ENCODE measurements at regions not wholly inside any gene's neighbourhood (a gene's known extent, or its start where the extent isn't known, plus 50 kb on each side); places are given as distances from the start of the nearest gene placed in this dataset.

DNA sequence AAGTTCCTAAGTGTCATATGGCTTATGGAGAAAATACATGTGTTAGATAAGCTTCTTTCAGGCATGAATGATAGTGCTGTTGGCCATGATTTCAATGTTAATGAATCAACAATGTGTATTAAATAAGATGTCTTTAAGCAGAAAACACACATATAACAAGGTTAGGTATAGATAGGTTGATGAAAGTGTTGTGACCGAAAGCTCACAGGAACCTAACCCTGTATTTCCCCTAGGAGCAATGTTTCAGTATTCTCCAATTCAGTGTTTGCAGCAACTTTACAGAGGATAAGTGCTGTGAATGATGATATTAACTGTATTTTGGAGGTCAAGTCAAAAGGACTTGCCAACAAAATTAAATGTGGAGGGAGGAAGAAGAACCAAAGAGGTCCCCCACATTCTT, 82.8 kb upstream of the PRDM11 start:
- DNase-seq (ENCODE audit: low read depth): no peak

DNA sequence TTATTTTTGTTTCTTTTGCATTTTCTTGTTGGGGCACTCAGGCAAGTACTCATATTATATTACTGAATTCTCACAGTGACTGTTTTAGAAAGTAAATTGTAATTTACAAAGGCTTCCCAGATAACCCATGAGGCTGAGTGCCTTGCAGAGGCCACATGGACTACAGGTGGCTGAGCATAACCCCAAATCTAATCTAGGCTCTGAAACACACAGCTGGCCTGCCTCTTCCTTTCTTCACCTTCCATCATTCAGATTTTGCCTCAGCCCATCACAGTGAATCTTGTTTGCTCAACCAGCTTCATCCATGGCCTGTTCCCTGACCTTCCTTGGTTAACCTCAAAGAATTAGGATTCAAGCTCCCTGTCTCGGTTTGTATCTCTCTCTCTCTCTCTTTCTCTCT, 78.5 kb upstream of the PRDM11 start:
- DNase-seq (ENCODE audit: low read depth): no peak

DNA sequence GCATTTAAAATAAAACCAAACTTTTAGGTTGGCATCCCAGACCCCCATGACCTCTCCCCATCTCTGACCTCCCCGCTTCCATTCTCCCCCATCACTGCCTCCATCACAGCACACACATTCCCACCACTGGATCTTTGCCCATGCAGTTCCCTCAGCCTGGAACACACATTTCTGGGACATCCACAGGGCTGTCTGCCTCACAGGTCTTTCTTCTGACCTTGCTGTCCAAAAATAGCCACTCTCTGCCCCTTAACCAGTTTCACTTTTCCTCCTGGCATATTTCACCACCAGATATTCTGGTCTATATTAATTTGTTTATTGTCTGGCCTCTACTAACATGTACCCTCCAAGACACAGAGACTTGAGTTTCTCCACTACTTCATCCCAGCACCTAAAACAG, 75.2 kb upstream of the PRDM11 start:
- no peak for DNase-seq (ENCODE audit: low read depth)

DNA sequence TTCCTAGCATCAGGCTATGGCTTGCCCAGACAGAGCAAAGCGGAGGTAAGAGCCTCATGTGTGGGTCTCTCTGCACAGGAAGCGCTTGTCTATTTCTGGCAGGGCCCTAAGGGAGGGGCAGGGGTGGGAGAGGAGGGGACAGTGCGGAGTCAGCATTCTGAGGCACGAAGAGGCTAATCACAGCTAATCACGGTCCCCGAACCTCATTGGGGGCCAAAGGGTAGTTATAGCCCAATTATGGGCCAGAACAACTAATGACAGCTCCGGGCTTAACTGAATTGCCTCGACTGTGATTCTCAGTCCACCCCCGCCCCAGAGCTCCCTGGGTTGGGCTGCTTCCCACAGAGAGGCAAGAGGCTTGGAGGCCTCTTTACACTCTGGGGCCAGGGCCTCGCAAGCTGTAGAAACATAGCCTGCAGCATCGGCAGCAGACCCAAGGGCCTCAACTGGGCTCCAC, 72.7 kb upstream of the PRDM11 start:
- DNase-seq (ENCODE audit: low read depth): no peak

DNA sequence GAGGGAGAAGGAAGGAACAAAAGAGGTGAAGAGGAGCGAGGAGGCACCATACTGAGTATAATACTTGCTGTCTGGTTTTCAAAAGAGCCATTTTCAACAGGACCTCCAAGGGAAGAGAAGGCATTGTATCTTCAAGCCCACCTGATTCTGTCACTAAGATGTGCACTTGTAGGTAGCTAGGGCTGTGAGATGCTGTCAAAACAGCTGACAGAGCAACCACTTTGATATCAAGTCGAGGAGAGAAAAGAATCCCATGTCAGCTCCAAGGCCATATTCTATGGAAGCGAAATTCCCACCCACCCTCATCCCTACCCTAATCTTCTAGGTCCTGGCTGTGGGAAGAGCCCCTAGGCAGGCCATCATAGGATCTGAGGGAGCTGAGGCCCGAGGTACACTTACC, 70.9 kb upstream of the PRDM11 start:
- no peak for DNase-seq (ENCODE audit: low read depth)

DNA sequence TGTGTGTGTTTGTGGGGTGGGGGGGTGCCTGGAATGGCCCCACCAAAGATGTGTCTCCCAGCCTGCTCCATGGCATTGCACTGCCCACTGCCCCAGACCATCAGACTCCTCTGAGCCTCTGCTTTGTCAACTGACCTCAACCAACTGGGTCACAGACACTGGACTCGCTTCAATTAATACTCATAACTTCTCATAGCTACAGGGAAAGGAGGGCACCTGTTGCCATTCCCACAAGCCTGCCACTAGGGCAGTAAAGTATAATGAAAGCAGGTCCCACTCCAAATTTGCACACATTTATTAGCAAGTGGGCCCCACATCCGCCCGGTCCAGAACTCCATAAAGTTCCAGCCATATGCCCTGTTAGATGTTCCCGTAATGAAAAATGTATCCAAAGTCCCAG, 70.5 kb upstream of the PRDM11 start:
- no peak for DNase-seq (ENCODE audit: low read depth)

DNA sequence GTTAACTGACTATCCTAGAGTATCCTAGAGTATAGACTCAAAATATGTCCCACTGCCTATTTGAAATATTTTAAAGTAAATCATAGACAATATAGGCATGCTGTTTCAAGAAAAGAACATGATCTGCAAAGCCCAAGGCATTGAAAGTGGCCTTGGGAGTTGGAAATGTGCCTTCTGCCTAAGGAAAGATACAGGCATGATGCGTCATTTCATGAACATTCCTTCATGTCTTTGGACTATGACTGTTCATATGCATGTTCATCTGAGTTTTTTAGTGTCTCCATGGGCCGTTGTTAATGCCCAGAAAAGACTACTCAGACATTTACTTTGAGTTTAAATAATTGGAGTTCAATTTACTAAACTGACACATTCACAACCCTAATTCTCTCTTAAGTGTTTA, 69.7 kb upstream of the PRDM11 start:
- no peak for DNase-seq (ENCODE audit: low read depth)

DNA sequence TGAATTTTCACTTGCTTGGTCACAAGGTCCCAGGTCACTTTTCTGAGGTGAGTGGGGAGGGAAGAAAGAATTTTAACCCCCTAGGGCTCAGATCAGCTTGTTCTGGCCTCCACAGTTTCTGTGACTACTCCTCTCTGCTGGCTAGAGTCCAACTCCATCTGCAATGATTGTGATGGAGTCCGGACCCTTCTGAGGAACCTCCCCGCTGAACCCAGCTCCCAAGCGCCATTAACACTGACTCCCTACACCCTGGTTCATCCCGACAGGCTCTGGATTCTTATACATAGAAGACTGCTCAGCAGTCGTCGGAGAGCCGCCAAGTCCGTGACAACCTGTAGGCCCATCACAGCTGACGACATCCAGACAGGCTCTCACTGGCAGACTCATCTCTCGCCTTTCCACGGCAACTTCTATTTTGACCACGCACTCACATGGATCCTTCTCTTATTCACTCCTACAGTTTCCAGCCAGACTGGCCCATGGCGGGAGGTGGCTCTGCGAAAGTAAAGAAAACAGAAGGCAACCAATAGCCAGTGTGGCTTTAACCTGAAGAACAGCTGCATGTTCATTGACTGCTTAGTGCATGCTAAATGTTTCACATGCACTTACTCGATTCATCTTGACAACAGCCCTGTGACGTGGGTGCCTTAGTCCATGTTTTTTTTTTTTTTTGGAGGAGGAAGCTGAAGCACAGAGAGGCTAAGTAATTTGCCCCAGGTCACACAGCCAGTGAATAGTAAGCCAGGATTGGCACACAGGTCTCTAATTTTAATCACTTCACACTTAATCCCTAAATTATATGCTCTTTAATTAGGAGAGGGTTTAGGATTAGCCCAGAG, 68.0 kb upstream of the PRDM11 start:
- DNase-seq (ENCODE audit: low read depth): no peak

DNA sequence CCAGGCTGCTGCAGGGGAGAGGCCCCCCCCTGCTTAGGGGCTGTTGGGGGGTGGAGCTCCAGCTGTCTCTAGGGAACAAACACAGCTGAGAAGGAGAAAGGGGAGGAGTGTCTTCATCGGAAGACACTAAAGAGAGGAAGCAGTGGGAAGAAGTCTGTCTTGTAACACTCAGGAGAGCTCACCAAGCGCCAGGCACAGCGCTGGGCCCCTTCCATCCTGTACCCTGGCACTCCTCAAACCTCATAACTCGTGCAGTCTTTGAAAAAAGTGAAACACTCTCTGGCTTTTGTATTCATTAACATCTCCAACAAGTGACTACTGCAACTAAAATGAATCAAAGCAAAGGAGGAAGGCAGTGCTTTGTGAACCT, 67.4 kb upstream of the PRDM11 start:
- DNase-seq (ENCODE audit: low read depth): no peak

DNA sequence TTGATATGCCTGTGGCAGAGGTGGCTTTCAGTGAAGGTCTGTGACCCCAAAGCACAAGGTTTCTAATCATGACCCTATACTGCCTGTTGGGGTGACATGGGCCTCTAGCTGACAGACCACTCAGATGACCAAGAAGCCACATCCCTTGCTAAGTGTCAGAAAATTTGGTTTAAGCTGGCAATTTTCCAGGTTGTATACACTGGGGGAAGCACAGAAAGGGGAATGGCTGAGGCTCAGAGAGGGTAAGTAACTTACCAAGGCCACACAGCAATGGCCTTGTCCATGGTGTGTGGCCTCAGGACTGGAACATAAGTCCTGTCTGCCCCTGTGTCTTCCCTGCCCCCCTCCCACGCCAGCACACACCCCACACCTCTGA, 66.9 kb upstream of the PRDM11 start:
- DNase-seq (ENCODE audit: low read depth): no peak

DNA sequence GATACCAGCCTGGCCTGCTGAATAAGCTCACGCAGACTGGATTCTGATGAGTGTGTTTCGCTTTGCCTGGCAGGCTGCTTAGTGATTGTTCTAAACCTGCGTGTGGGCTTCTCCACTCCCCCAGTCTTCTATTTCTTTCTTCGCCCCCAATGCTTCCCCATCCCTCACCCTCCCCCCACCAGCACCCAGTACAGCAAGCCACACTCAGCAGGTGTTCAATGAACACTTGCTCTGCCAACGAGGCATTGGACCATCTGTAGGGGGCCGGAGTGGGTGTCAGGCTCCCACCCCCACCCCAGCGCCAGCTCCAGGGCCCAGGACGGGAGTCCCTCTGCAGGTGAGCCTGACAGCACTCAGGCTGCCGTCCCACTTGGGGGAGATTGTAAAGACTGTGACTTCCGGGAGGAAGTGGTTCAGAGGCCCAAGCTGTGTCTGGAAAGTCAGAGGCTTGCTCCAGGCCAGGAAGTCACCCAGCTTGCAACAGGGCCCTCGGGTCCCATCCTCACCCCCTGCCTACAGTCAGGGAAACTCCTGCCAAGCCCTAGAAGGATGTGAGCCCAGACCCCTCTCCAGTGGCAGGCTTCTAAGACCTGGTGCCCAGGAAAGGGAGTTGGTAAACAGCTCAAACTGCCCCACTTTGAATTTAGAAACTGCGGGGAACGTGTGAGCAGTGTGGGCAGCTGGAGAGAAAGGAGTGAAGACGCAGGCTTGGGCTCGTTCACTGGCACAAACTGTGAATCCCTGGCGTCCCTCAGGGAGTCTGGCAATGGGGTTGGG, 66.3 kb upstream of the PRDM11 start:
- DNase-seq (ENCODE audit: low read depth): peak; percentile 32

DNA sequence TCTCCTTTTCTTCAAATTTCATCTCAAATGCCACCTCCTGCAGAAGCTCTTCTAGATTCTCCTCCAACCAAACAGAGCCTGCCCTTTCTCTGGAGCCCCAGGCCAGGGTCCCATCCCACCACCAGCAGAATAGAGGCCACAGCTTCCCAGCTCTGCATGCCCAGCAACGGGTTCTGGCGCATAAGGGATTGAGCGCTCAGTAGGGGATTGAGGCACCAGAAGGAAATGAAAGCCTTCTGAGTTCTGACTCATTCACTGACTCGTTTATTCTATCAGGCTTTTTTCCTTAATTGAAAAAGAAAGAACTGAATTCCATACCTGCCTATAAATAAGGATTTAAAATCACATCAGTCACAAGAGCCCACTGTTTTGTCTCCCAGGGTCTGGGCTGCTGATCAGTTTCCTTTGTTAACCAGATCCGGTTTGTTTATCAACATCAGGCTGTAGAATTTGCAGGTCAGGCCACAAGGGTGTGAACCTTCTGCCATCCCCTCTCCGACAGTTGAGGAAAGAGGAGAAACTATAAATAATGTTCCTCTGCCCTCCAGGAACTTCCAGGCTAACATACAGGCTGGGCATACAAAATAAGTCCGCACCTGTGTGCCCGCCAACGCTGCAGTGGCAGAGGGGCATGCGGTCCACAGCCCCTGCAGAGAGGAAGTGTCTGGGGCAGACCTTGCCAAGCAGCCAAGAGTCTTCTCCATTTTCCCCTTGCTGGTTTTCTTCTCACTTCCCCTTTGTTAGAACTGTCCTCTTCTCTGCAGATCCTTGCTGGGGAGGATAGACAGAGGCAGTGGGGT, 63.5 kb upstream of the PRDM11 start:
- no peak for DNase-seq (ENCODE audit: low read depth)

DNA sequence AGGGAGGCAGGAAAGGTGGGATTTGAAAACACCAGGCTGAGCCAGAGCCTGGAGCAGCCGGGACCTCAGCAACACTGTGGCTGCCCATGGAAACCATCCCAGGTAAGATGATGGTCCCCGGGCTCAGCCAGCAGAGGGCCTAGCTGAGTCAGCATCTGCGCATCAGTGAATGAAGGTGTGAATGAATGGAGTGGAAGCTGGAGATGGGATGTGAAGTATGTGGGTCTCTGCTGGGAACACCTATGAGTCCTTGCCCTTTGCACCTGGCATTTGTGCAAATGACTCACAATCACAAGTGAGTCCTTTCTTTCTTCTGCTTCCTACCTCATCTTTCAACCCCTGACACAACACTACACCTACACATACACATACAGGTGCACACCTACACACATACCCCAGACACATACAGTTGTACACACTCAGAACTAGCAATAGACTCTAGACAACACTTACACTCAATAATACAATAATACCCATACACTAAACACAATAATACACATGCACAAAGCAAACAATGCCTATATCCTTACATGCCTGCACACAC, 62.8 kb upstream of the PRDM11 start:
- no peak for DNase-seq (ENCODE audit: low read depth)

DNA sequence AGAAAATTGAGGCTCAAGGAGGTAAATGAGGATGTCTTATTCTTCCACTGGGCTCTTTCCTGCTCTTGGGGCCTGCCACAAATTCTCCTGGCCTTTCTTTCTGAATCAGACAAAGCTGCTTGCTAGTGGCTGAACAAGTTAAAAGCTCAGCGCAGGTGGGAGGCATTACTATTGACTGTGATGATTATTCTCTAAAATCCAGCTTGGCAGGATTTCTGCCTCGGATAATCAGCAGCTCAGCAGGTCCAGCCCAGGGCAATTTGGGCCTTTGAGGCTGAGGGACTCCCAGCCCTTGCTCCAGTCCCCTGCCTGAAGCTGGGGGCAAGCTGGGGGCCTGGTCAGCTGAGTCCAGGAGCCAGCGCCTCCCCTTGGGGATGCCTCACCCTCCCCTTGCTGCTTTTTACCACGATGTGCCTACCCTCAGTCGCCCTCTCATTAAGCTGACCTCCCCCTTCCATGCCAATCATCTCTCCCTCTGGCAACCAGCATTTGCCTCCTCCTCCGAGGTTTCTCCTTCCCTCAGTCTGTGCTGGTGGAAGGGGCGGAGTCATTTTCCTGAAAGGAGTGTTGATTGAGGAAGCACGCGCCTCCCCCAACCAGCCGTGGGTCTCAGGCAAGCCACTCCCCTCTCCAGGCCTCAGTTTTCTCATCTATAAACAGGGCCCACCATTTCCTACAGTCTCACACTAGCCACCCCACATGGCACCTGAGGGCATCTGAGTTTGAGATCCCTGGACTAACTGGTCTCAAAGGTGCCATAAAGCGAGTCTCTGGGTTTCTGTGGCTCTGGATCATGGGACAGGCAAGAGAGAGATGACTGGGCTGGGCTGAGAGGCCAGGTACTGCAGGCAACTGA, 60.6 kb upstream of the PRDM11 start:
- DNase-seq (ENCODE audit: low read depth): no peak

DNA sequence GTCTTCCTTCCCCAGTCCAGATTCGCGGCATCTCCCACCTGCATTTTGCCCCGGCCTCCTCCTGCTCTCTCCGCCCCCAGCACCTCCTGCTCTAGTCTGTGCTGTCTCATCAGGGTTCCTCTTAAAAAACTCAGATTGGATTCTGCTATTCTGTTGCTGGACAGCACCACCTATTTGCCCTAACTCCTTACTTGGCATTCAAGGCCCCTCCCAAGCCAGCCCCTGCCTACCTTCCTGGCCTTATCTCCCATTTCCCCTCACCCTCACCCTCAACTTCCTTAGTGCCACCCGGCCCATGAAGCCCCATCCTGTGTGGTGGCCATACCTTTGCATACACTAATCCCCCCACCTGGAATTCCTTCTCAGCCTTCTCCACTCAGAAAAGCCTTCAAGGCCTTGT, 59.9 kb upstream of the PRDM11 start:
- DNase-seq (ENCODE audit: low read depth): no peak

DNA sequence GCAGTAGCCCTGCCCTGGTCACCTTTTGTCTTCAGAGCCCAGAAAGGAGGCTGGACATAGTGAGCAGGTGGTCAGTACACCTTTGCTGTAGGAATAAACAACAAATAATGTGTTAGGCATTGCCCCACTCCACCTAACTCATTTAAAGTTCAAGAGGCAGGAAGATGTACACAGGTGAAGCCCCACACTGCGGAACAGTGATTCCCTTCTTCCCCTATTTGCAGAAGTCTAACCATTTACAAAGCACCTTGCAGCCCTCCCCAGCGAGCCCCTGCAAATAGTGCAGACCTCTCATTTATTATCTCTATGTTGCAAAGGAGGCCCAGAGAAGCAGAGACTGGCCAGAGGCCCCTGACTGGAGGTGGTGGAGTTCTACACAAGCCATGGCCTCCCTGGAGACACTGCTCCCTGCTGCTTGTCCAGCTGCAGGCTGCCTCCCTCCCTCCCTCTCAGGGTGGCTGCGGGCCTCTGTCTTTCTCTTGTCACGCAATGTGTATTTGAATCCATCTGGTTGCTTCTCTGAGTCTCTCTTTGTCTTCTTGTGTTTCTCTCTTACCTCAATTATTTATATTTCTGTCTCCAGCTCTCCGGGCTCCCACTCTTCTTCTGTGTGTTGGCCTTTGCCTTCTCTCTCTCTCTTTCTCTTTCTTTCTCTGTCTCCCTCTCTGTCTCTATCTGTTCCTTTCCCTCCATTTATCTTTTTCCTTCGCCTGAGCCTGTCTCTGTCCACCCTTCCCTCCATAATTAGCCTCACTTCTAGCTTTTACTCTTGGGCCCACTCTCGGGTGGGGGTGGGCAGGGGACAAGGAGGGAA, 59.1 kb upstream of the PRDM11 start:
- DNase-seq (ENCODE audit: low read depth): no peak

DNA sequence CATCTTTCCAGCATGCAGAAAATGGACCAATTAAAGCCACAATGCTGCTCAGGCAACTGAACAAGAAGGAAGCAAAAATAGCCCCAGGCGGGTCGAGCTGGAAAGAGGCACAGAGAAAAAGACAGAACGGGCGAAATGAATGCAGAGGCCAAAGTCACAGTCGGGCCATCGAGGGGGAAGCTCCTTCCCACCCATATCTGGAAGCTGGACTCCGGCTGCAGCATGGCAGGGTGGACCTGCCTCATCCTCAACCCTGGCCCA, 58.6 kb upstream of the PRDM11 start:
- DNase-seq (ENCODE audit: low read depth): no peak

DNA sequence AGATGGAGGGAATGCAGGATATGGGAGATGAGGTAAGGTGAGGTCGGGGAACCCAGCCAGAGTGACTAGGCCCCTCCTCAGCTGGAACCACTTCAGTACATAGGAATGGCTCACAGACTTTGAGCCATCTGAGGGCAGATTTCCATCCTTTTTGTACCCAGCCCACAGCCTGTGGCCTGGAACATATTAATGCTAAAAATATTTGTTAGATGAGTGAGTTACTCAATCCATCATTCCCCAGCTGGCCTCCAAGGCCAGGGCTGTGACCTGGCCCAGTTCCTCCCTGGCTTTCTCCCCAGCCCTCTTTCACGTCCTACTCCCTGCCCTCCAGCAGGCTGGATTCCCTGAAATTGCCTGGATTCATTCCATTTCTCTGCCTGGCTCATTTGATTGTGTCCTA, 57.2 kb upstream of the PRDM11 start:
- DNase-seq (ENCODE audit: low read depth): no peak

DNA sequence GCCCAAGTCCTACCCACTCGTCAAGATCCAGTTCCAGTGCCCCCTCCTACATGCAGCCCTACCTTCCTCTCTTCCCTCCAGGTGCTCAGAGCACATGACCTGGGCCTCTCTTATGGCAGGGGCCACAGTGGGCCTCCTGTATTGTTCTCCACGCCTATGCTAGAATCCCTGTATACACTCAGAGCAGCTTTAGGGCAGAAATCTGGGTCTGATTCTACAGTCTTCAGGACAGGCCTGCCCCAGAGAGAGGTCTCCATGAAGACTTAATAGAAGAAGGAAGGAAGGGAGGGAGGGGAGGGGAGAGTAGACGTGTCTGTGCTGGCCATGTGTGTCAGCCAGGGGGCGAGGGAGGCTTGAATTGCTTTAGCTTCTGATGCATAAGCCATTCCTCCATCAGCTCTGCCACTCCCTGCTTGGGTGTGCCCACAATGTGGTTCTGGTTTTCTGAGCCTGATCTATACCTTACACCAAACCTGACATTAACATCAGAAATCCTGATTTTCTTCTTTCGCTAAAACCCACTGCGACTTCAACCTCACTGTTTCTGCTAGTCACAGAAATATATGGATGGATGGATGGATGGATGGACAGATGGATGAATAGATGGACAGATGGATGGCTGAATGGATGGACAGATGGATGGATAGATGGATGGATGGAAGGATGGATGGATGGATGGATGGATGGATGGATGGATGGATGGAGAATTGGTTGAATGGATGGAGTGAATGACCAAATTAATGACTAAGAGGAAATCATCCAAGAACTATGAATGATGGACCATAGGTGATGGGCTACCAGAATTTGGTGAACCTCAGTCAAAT, 56.6 kb upstream of the PRDM11 start:
- no peak for DNase-seq (ENCODE audit: low read depth)

DNA sequence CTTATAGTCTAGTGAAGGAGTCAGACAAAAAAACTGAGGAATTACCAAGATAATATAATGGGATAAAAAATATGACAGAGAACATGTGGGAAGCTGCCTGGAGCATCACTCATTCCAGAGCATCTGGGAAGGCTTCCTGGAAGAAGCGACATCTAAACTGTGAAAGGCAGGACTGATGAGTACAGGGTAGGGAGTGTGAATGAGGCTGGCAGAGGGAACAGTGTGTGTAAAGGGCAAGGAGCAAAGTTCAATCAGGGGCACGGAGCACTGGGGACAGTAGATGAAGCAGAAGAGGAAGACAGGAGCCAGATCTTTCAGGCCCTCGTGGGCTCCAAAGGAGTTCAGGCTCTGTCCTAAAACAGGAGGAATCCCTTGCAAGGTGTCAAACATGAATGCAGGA, 55.8 kb upstream of the PRDM11 start:
- no peak for DNase-seq (ENCODE audit: low read depth)

Measured in stimulated activated CD8-positive, alpha-beta memory T cell treated with anti-CD3 and anti-CD28 coated beads, Interleukin-12 subunit alpha, Interleukin-12 subunit beta, amount 100 ng/mL, for 1 hour (primary cell).